Skeletal muscle tissue (tissue), 3 donors: ENCODE measurements at regions not wholly inside any gene's neighbourhood (a gene's known extent, or its start where the extent isn't known, plus 50 kb on each side); places are given as distances from the start of the nearest gene placed in this dataset.

Source experiments
- H3K27ac ChIP-seq: one replicate; pipeline ENCODE4 v1.7.0; 2013; ENCODE audit warnings: mild to moderate bottlenecking, low read depth, low read length, inconsistent platforms
- H3K27me3 ChIP-seq, 3 donors: one replicate each; pipeline ENCODE4 v1.7.0; 2013; ENCODE audit warnings: low read length in 3 of 3; ENCODE audit not compliant: control insufficient read depth in 3 of 3, insufficient read depth in 3 of 3
- H3K36me3 ChIP-seq, 3 donors: one replicate each; pipeline ENCODE4 v1.7.0; 2013; ENCODE audit warnings: low read length in 3 of 3; ENCODE audit not compliant: control insufficient read depth in 3 of 3, insufficient read depth in 3 of 3
- H3K4me1 ChIP-seq, 3 donors: one replicate each; pipeline ENCODE4 v1.7.0; 2013; ENCODE audit warnings: low read length in 3 of 3, mild to moderate bottlenecking in 3 of 3; ENCODE audit not compliant: control insufficient read depth in 3 of 3, insufficient read depth in 3 of 3
- H3K4me3 ChIP-seq, 3 donors: one replicate each; pipeline ENCODE4 v1.7.0; 2013; ENCODE audit warnings: low read length in 3 of 3
- H3K9ac ChIP-seq, 3 donors: one replicate each; pipeline ENCODE4 v1.7.0; 2013; ENCODE audit warnings: low read length in 3 of 3, mild to moderate bottlenecking in 3 of 3, moderate library complexity in 2 of 3, low read depth in 1 of 3
- H3K9me3 ChIP-seq, 3 donors: one replicate each; pipeline ENCODE4 v1.7.0; 2013; ENCODE audit warnings: low read length in 3 of 3; ENCODE audit not compliant: control insufficient read depth in 3 of 3
- donor health status: Osteomylitis.

DNA sequence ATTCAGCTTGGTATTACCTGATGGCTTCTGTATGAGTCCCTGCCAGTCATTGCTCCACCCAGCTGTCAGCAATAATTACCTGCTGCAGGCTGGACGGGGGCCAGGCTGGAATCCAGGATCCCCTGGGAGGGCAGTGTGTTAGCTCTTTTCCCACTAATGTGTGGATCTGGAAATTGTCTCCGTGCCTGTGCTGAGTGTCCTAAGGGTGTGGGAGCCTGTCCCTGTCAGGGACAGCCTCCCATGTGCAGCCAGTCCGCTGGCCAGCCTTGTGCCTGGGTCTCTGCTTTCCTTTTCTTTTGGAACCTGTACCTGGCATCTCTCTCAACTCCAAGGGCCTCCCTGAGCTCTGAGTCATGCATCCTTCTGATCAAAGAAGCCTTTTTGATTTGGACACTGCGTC is 107.2 kb upstream of the SPRED2 start:
- H3K4me3 ChIP-seq = no peak overlapping the region
- no peaks in the 10 kb centered on the region for H3K4me1 ChIP-seq
- H3K9ac ChIP-seq = no peak overlapping the region
- H3K27ac ChIP-seq = no peak overlapping the region
- no peaks in the 10 kb centered on the region for H3K27me3 ChIP-seq
- no peaks in the 10 kb centered on the region for H3K9me3 ChIP-seq
- no peaks in the 10 kb centered on the region for H3K36me3 ChIP-seq

DNA sequence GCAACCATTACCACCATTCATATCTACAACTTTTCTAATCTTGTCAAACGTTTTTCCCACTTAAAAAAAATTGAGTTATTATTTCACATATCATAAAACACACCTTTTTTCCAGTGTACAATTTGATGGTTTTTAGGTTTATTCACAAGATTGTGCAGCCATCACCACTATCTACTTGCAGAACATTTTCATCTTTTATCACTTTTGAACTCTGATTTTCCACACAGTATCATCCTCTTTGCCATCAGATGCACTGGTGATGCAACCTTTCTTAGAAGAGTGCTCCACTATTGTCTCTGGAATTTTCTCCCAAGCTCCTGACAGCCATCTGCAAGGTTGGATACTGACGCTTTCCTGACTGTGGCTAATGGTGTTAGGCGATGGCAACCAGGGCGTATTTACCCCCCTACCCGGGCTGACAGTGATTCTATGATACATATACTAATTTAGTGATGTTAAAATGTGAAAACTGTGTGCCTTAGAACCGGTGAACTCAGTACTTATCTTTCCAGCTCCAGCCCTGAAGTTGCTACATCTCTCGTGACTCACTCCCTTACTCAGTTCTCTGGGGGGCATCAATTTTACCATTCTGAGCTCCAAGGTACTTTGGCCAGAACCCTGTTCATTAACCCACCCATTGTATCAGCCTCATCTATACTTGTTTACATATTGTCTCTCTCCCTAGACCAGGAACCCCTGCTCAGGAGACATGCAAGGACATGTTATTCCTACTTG is 105.4 kb upstream of the SPRED2 start:
- Histone ChIP-seq H3K27me3 (no peaks in the 10 kb centered on the region), H3K9me3 (no peaks in the 10 kb centered on the region), H3K36me3 (no peaks in the 10 kb centered on the region), H3K4me3 (no peak overlapping the region), H3K27ac (no peak overlapping the region), H3K4me1 (no peaks in the 10 kb centered on the region), H3K9ac (no peak overlapping the region)

DNA sequence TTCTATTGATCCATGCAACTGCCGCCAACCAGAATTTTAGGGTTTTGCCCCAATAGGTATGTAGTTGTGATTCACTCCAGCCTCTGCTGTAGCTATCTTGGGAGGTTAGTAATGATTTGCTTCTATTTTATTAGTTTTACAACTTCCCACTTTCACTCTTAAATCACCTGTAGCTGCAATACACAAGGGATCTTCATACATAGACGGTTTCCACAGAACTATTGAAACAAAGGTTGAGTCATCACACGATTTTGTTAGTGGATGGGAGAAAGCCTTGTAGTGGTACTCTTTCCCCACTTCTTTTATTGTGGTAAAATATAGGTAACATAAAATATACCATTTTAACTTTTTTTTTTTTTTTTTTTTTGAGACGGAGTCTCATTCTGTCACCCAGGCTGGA is 104.2 kb upstream of the SPRED2 start:
- Histone ChIP-seq H3K9ac (no peak overlapping the region), H3K4me3 (no peak overlapping the region), H3K9me3 (no peaks in the 10 kb centered on the region), H3K4me1 (no peaks in the 10 kb centered on the region), H3K27me3 (no peaks in the 10 kb centered on the region), H3K36me3 (no peaks in the 10 kb centered on the region), H3K27ac (no peak overlapping the region)

DNA sequence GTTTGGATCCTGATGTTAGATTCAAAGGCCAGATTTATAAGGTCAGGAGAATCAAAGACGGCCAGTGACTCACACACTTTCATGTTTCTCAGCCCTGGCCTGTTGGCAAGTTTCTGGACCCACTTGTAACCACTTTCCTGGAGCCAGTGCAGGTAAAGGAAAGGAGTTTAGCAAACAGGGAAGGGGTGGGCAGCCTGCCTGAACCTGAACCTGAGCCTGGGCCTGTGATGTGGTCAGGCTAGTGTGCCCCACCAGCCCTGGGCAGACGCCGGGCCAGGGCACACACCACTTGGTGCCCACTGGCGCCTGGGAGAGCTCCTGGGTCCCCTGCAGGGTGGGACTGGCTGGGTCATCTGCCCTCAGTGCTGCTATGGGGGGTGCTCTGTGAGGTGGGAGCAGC is 100.5 kb upstream of the SPRED2 start:
- Histone ChIP-seq H3K9ac (no peak overlapping the region), H3K27ac (no peak overlapping the region), H3K9me3 (no peaks in the 10 kb centered on the region), H3K4me1 (no peaks in the 10 kb centered on the region), H3K36me3 (no peaks in the 10 kb centered on the region), H3K27me3 (no peaks in the 10 kb centered on the region), H3K4me3 (no peak overlapping the region)

DNA sequence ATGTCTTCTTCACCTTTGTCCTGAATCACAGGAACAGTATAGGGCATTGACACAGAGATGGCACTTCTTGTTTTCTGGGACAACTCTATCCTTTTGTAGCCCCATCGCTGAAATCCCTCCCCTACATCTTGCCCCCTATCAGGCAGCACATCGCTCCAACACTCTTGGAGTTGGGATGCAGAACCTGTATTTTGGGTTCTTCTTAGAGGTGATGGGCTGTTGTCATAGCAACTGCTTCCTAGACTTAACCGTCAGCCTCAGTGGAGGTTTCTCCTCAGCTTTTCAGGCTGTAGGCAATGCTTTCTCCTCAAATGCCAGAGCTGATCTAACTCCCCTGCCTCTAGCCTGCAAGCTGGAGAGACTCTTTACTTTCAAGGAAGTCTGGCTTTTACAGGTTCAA is 99.9 kb upstream of the SPRED2 start:
- Histone ChIP-seq H3K27ac (no peak overlapping the region), H3K27me3 (no peaks in the 10 kb centered on the region), H3K9ac (no peak overlapping the region), H3K4me3 (no peak overlapping the region), H3K36me3 (no peaks in the 10 kb centered on the region), H3K9me3 (no peaks in the 10 kb centered on the region), H3K4me1 (no peaks in the 10 kb centered on the region)

DNA sequence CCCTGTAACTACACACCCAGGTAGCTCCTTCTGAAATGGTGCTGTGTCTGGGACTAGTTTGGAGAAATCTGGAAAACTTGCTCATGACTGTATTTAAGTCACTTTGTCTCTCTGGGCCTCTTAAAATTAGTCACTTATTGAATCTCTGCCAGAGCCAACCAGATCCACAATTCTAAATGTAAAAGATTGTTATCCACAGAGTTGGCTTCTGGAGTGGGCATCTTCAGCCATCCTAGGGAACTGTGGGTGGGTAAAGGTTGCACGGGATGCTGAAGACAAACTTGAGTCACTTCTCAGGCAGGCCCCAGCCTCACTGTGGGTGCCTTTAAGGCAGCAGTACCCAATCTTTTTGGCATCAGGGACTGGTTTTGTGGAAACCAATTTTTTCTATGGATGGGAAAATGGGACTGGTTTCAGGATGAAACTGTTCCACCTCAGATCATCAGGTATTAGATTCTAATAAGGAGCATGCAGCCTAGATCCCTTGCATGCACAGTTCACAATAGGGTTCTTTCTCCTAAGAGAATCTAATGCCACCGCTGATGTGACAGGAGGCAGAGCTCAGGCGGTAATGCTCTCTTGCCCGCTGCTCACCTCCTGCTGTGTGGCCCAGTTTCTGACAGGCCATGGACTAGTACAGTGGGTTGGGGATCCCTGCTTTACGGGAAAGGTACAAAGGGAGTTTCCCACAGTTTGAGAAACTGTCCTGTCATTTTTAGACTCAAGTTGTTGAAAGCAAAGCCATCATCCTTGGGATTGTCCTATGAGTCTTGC is 98.3 kb upstream of the SPRED2 start:
- Histone ChIP-seq H3K4me1 (no peaks in the 10 kb centered on the region), H3K36me3 (no peaks in the 10 kb centered on the region), H3K9me3 (no peaks in the 10 kb centered on the region), H3K27me3 (no peaks in the 10 kb centered on the region), H3K27ac (no peak overlapping the region), H3K9ac (no peak overlapping the region), H3K4me3 (no peak overlapping the region)

DNA sequence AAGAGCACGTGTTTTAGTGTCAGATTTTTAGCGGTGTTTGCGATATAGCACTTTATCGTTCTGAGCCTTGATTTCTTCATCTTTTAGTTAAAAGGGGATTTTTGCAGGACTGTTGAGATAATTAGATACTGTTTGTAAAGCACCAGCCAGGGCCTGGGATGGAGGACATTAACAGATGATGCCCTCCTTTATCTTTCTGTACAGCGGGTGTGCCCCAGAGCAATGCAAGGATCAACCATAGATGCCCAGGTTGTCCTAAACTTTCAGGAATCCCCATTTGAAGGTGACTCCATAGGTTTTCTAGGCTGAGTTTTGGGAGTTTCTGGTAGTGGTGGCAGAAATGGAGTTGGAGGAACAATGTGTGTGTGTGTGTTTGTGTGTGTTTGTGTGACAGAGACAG is 97.0 kb upstream of the SPRED2 start:
- no peaks in the 10 kb centered on the region for H3K9me3 ChIP-seq
- H3K9ac ChIP-seq = no peak overlapping the region
- no peaks in the 10 kb centered on the region for H3K36me3 ChIP-seq
- no peak overlapping the region for H3K4me3 ChIP-seq
- H3K4me1 ChIP-seq = no peaks in the 10 kb centered on the region
- H3K27me3 ChIP-seq = no peaks in the 10 kb centered on the region
- no peak overlapping the region for H3K27ac ChIP-seq

DNA sequence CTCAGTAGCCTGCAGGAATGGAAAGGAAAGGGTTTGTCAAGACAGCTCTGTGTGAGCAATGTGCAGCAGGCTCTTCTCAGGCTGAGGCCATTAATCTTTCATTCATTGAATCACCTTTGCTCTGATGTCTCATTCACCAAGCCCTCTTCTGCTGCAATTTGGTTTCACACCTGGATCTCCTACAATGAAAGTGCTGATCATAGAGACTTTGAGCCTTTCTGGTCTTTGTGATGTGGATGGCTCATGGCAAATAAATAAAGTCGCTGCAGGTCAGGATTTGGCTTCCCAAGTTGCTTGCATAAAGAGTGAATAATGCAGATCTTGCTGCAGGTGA is 95.8 kb upstream of the SPRED2 start:
- Histone ChIP-seq H3K9me3 (no peaks in the 10 kb centered on the region), H3K4me3 (no peak overlapping the region), H3K36me3 (no peaks in the 10 kb centered on the region), H3K9ac (no peak overlapping the region), H3K4me1 (no peaks in the 10 kb centered on the region), H3K27ac (no peak overlapping the region), H3K27me3 (no peaks in the 10 kb centered on the region)

DNA sequence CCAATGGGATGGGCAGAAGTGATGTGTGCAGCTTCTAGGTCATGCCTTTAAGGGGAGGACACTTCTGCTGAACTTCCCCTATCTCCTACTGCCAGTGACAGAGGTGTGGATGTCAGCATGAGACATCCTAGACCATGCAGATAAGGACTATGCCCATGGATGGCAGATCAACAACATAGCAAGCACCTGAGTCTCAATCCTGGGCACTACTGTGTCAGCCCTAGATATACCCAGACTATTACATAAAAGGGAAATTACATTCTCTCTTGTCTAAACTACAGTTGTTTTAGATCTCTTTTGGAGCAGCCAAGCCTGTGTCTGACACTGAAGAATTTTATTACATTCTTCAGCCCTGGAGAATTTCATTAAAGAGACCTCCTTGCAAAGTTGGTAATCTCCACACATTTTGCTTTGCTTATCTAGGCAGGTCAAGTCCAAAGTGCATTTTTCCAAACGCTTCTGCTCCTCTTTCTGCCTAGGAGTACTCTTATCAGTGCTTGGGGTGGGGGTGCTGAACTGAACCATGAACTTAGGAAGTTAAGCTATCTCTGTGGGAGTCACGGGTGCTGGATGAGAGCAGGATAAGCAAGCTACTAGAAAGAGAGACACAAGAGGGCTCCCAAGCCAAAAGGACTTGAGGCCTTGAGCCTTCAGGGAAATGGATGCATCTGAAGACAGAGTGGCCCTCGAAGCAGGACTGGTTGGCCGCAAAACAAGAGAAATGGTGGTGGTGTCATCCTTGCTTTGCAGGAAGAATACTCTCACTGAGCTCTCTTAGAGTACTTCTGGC is 95.2 kb upstream of the SPRED2 start:
- Histone ChIP-seq H3K4me1 (no peaks in the 10 kb centered on the region), H3K36me3 (no peaks in the 10 kb centered on the region), H3K9ac (no peak overlapping the region)

DNA sequence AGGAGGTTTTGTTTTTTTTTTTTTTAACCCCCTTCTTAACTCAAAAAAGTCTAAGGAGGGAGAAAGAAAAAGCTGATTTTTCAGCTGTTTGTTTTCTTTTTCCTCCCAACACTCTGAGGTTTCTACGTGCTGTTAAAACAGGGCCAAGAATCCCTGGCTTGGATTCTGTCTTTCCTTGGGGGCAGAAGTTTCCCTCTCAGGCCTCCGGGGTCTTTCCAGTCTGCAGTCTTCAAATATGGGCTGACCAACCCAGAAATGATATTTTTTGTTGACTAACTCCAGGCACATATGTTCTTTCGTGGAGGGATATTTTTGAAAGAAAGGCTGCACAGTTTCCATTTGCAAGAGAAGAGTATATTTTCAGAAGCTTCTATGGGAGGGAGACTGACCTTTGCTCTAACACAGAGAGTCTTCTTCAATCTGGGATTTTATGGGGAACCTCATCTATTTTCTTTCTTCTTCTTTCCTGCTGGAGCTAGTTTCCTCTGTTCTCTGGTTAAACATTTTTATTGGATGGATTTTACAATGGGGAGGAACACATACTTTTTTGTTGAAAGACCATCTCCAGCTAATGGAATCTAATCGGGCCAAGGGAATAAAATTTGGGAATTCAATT is 93.3 kb upstream of the SPRED2 start:
- Histone ChIP-seq H3K9ac (no peak overlapping the region), H3K27me3 (no peaks in the 10 kb centered on the region), H3K9me3 (no peaks in the 10 kb centered on the region), H3K4me1 (no peaks in the 10 kb centered on the region), H3K27ac (no peak overlapping the region), H3K4me3 (no peak overlapping the region), H3K36me3 (no peaks in the 10 kb centered on the region)

More for the DNA sequence above, 95.2 kb upstream of the SPRED2 start:
- Histone ChIP-seq H3K27me3 (no peaks in the 10 kb centered on the region), H3K9me3 (no peaks in the 10 kb centered on the region), H3K27ac (no peak overlapping the region), H3K4me3 (no peak overlapping the region)
